ENCODE measurements at regions not wholly inside any gene's neighbourhood (a gene's known extent, or its start where the extent isn't known, plus 50 kb on each side); places are given as distances from the start of the nearest gene placed in this dataset.

GRCh38 chr7:51658684-51659083, 342.1 kb upstream of the COBL start:
- H3K27me3 ChIP-seq, result no peaks in the 10 kb centered on the region
- H3K9ac ChIP-seq, result no peak overlapping the region
- no peak for TF ChIP-seq Cebpa-rat (IDR thresholded peaks at IDR 0.05)

GRCh38 chr7:51647931-51648351, 331.3 kb upstream of the COBL start:
- no peak overlapping the region for H3K4me3 ChIP-seq
- no peak overlapping the region for H3K4me2 ChIP-seq
- H3K9me3 ChIP-seq, result no peaks in the 10 kb centered on the region
- no peaks in the 10 kb centered on the region for H3K4me1 ChIP-seq
- H3K27ac ChIP-seq, result no peak overlapping the region
- TF ChIP-seq Cebpa-rat (IDR thresholded peaks at IDR 0.05), result no peak
- no peak overlapping the region for H3K9ac ChIP-seq
- H3K27me3 ChIP-seq, result no peaks in the 10 kb centered on the region
- no peaks in the 10 kb centered on the region for H3K36me3 ChIP-seq
- H4K20me1 ChIP-seq, result no peaks in the 10 kb centered on the region

More at GRCh38 chr7:51658684-51659083, 342.1 kb upstream of the COBL start:
- no peak overlapping the region for H3K4me3 ChIP-seq
- no peak overlapping the region for H3K27ac ChIP-seq
- H3K4me1 ChIP-seq, result no peaks in the 10 kb centered on the region
- H3K36me3 ChIP-seq, result no peaks in the 10 kb centered on the region
- H3K4me2 ChIP-seq, result no peak overlapping the region
- H3K9me3 ChIP-seq, result no peaks in the 10 kb centered on the region
- H4K20me1 ChIP-seq, result no peaks in the 10 kb centered on the region

- no peak for TF ChIP-seq Cebpa-rat (IDR thresholded peaks at IDR 0.05)
- no peak overlapping the region for H3K9ac ChIP-seq
- no peaks in the 10 kb centered on the region for H3K27me3 ChIP-seq
- H3K27ac ChIP-seq, result no peak overlapping the region
- no peaks in the 10 kb centered on the region for H3K4me1 ChIP-seq
- H3K4me2 ChIP-seq, result no peak overlapping the region
- no peaks in the 10 kb centered on the region for H3K36me3 ChIP-seq
- H3K9me3 ChIP-seq, result no peaks in the 10 kb centered on the region
- H3K4me3 ChIP-seq, result no peak overlapping the region
- no peaks in the 10 kb centered on the region for H4K20me1 ChIP-seq
Observed at GRCh38 chr7:51647486-51647885, 330.9 kb upstream of the COBL start.

DNA sequence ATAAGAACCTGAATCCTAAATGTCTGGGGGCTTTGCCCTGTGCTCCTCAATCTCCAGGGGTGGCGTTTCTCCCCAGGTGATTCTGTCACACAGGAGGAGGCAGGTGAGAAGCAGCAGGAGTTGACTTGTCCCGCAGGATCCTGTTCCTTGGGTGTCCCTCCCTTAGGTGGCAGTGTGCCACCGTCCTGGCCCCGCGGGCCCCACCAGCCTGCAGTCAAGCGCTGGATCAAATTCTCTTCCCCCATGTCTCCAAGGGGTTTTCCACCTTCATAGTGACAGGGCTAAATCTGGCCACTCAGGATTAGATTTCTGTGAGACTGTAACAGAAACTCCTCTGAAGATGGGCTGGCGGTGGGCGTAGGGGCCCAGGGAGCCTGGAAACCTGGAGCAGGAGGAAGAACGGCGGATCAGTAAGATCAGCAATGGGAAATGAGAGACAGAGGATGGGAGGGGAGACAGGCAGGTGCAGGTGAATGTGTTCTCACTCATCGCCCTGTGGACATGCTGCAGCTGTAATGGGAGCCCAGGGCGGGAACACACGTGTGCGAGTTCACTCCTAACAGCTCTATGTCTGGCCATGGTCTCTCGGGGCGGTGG, 329.2 kb upstream of the COBL start:
- H3K4me2 ChIP-seq, result no peak overlapping the region
- H3K4me3 ChIP-seq, result no peak overlapping the region
- TF ChIP-seq Cebpa-rat (IDR thresholded peaks at IDR 0.05), result no peak
- H3K27ac ChIP-seq, result no peak overlapping the region
- H3K9ac ChIP-seq, result no peak overlapping the region
- H3K9me3 ChIP-seq, result no peaks in the 10 kb centered on the region
- no peaks in the 10 kb centered on the region for H3K36me3 ChIP-seq
- peaks cover 7% of the 10 kb centered on the region for H3K4me1 ChIP-seq
- H3K27me3 ChIP-seq, result no peaks in the 10 kb centered on the region
- no peaks in the 10 kb centered on the region for H4K20me1 ChIP-seq

GRCh38 chr7:51645255-51645654, 328.6 kb upstream of the COBL start:
- Histone ChIP-seq H3K9ac (no peak overlapping the region), H3K4me1 (peaks cover 12% of the 10 kb centered on the region), H3K27ac (no peak overlapping the region), H3K36me3 (no peaks in the 10 kb centered on the region), H3K9me3 (no peaks in the 10 kb centered on the region), H3K4me2 (no peak overlapping the region), H4K20me1 (no peaks in the 10 kb centered on the region), H3K27me3 (no peaks in the 10 kb centered on the region), H3K4me3 (no peak overlapping the region)
- TF ChIP-seq Cebpa-rat (IDR thresholded peaks at IDR 0.05), result no peak

DNA sequence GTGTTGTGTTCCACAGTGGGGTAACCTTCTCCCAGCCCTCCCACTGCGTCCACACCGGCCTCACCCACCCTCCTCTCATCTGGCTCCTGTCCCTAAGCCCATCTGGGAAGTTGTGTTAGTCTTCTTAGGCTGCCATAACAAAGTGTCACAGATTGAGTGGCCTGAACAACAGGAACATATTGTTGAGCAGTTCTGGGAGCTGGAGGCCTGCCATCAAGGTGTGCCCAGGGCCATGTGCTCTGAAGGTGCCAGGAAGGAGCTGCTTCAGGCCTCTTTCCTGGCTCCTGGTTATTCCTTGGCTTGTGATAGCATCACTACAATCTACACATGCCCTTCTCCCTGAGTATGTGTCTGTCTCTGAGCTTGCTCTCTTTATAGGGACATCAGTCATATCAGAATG, 327.6 kb upstream of the COBL start:
- no peaks in the 10 kb centered on the region for H3K27me3 ChIP-seq
- no peaks in the 10 kb centered on the region for H4K20me1 ChIP-seq
- H3K9ac ChIP-seq, result no peak overlapping the region
- TF ChIP-seq Cebpa-rat (IDR thresholded peaks at IDR 0.05), result no peak
- H3K36me3 ChIP-seq, result no peaks in the 10 kb centered on the region
- peaks cover 16% of the 10 kb centered on the region for H3K4me1 ChIP-seq
- H3K27ac ChIP-seq, result no peak overlapping the region
- no peak overlapping the region for H3K4me2 ChIP-seq
- no peaks in the 10 kb centered on the region for H3K9me3 ChIP-seq
- no peak overlapping the region for H3K4me3 ChIP-seq

DNA sequence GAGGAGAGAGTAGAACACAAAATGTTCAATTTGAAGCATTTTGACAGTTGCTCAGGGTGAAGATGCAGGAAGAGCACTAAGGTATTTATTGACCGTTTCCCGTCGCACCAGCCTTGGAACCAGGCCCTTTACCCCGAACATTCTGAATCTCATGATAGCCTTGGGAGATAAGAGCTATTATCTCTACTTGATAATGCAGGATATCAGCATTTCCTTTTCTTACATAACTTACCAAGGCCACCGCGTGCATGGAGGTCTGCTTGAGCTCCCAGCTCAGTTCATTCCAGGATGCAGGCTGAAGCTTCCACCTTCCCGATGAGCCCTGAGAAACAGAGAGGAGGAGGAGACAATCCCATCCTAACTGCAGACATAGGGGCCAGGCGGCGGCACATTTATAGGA, 324.2 kb upstream of the COBL start:
- no peaks in the 10 kb centered on the region for H3K9me3 ChIP-seq
- H3K27me3 ChIP-seq, result no peaks in the 10 kb centered on the region
- TF ChIP-seq Cebpa-rat (IDR thresholded peaks at IDR 0.05), result no peak
- peaks cover 19% of the 10 kb centered on the region for H3K4me1 ChIP-seq
- no peak overlapping the region for H3K27ac ChIP-seq
- no peaks in the 10 kb centered on the region for H4K20me1 ChIP-seq
- no peak overlapping the region for H3K9ac ChIP-seq
- H3K4me2 ChIP-seq, result peak overlapping the region; percentile 26
- H3K4me3 ChIP-seq, result no peak overlapping the region
- no peaks in the 10 kb centered on the region for H3K36me3 ChIP-seq

- no peak for TF ChIP-seq Cebpa-rat (IDR thresholded peaks at IDR 0.05)
- Histone ChIP-seq H3K4me1 (peaks cover 29% of the 10 kb centered on the region), H3K9ac (no peak overlapping the region), H3K4me2 (peak overlapping the region; percentile 26), H3K4me3 (no peak overlapping the region), H3K27me3 (no peaks in the 10 kb centered on the region), H3K9me3 (no peaks in the 10 kb centered on the region), H3K36me3 (no peaks in the 10 kb centered on the region), H3K27ac (no peak overlapping the region), H4K20me1 (no peaks in the 10 kb centered on the region)
Observed at GRCh38 chr7:51639661-51640334, 323.2 kb upstream of the COBL start.

- Histone ChIP-seq H3K4me3 (no peak overlapping the region), H3K4me1 (peaks cover 32% of the 10 kb centered on the region), H3K36me3 (no peaks in the 10 kb centered on the region), H3K9ac (no peak overlapping the region), H4K20me1 (no peaks in the 10 kb centered on the region), H3K27ac (no peak overlapping the region), H3K27me3 (no peaks in the 10 kb centered on the region), H3K9me3 (no peaks in the 10 kb centered on the region), H3K4me2 (no peak overlapping the region)
- TF ChIP-seq Cebpa-rat (IDR thresholded peaks at IDR 0.05), result no peak
Observed at GRCh38 chr7:51636503-51636902, 319.9 kb upstream of the COBL start.

DNA sequence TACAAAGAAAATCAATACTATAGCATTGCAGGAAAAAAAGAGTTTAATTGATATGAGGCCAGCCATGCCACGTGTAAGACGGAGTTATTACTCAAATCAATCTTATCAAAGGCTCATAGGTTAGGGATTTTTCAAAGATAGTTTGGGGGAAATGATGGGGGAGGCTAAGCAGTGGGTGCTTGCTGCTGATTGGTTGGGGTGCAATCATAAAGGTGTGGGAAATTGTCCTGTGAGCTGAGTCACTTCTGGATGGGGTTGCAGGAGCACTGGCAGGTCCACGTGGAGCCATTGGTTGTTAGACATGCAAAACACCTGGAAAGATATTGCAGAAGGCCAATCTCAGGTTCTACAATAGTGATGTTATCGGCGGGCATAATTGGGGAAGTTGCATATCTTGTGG, 319.2 kb upstream of the COBL start:
- no peak overlapping the region for H3K27ac ChIP-seq
- H3K4me2 ChIP-seq, result peak overlapping the region; percentile 57
- no peaks in the 10 kb centered on the region for H4K20me1 ChIP-seq
- no peaks in the 10 kb centered on the region for H3K36me3 ChIP-seq
- no peak for TF ChIP-seq Cebpa-rat (IDR thresholded peaks at IDR 0.05)
- no peak overlapping the region for H3K4me3 ChIP-seq
- no peak overlapping the region for H3K9ac ChIP-seq
- peaks cover 25% of the 10 kb centered on the region for H3K4me1 ChIP-seq
- H3K9me3 ChIP-seq, result no peaks in the 10 kb centered on the region
- no peaks in the 10 kb centered on the region for H3K27me3 ChIP-seq
